ENCODE measurements at regions not wholly inside any gene's neighbourhood (a gene's known extent, or its start where the extent isn't known, plus 50 kb on each side); places are given as distances from the start of the nearest gene placed in this dataset.

GRCh38 chr10:78411716-78412115 is 378.1 kb downstream of the RPS24 start:
- TF ChIP-seq EZH2 (IDR thresholded peaks at IDR 0.05; ENCODE audit: borderline replicate concordance, low read depth, low read length, poor library complexity, severe bottlenecking) (no peak), CTCF (conservative IDR thresholded peaks at IDR 0.05; ENCODE audit: low read depth, low read length) (no peak)
